Right ventricle myocardium inferior (tissue), 1 donor: ENCODE measurements at regions not wholly inside any gene's neighbourhood (a gene's known extent, or its start where the extent isn't known, plus 50 kb on each side); places are given as distances from the start of the nearest gene placed in this dataset.
A peak's percentile ranks its signal among the peaks of the same experiment; 100 is the strongest.

Source experiments
- ATAC-seq: fragments of 200-7000 bp; cut with Tn5 transposase; one replicate; pipeline ENCODE4 v1.9.1; 2020; ENCODE audit warnings: mild to moderate bottlenecking, moderate library complexity
- DNase-seq: peaks from one replicate; pipeline ENCODE4 v3.0.0; 2021; ENCODE audit errors: missing footprints
- intact Hi-C: fragments of 100-400 bp; cut with DNase I; formaldehyde crosslinking; loops from one replicate; pipeline ENCODE4 v1.11.0; 2022
- donor health status: DM: no; HTN: yes; CAD: no; lungs with severe emphysema.

DNA sequence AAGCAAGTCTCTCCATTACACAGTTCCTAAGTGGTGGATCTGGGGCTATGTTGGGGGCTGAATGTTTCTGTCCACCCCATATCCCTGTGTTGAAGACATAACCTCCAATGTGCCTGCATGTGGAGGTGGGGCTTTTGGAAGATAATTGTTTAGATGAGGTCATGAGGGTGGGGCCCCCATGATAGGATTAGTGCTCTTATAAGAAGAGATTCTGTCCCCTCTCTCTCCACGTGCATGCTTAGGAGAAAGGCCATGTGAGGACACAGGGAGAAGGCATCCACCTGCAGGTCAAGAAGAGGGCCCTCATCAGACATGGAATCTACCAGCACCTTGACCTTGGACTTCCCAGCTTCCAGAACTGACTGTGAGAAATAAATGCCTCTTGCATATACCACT, 231.0 kb upstream of the CHRNA7 start:
- no peak for DNase-seq
- ATAC-seq = peak; percentile 5
- intact Hi-C loops = no loop called here

- intact Hi-C loops = loop anchor here (2.0 kb wide), 1 partner anchor 41 kb away; no protein-coding TSS in a partner anchor
- DNase-seq (no peak), ATAC-seq (peak; percentile 84)
Measured at GRCh38 chr15:31799715-31800321, 230.5 kb upstream of the CHRNA7 start.

GRCh38 chr15:31801152-31801551, 229.2 kb upstream of the CHRNA7 start:
- DNase-seq (no peak), ATAC-seq (peak; percentile 42)
- intact Hi-C loops = loop anchor here (2.0 kb wide), 1 partner anchor 40 kb away; no protein-coding TSS in a partner anchor

DNA sequence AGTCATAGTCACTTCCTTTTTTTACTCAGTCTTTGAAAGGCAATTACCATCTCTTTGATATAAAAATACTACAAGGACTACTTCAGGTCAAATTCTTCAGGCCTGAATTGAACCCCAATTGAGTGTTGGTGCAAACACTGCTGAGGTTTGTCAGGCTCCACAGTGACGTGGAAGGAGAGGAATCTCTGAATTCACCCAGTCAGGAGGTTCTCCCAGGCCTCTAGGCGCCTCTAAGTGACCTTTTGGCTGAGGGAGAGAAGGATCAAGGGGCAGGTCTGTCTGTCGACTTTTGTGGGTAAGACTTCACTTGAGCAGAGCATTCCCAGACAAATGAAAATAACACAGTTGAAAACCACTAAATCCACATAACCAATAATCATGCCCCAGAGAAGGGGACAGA, 227.6 kb upstream of the CHRNA7 start:
- intact Hi-C loops = no loop called here
- ATAC-seq (no peak), DNase-seq (no peak)

- intact Hi-C loops = no loop called here
Measured at GRCh38 chr15:31803388-31803884, 226.9 kb upstream of the CHRNA7 start.

GRCh38 chr15:31805090-31805662, 225.1 kb upstream of the CHRNA7 start:
- DNase-seq (no peak), ATAC-seq (peak; percentile 40)
- intact Hi-C loops = no loop called here

More at GRCh38 chr15:31803388-31803884, 226.9 kb upstream of the CHRNA7 start:
- ATAC-seq (no peak), DNase-seq (no peak)

DNA sequence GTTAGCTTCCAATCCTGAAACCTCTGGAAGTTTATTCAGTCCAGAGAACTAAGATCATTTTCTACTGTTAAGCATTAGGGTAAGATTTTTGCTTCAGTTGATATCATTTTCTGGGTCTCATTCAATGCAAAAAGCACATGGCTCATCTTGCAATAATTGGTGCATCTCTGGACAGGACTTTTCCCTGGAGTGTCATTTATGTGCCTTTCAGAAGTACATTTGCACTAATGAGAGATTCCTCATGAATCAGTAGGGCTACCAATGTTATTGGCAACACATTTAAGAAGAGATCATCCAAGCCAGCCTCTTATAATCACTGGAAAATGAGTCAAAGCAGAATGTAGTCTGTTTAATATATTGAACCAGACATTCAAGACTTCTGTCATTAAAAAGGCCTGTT, 224.2 kb upstream of the CHRNA7 start:
- intact Hi-C loops = no loop called here
- ATAC-seq = no peak

GRCh38 chr15:31811641-31812040, 218.7 kb upstream of the CHRNA7 start:
- no peak for DNase-seq
- intact Hi-C loops = no loop called here

More for the DNA sequence above, 224.2 kb upstream of the CHRNA7 start:
- no peak for DNase-seq

GRCh38 chr15:31814082-31814481, 216.2 kb upstream of the CHRNA7 start:
- no peak for ATAC-seq
- intact Hi-C loops = no loop called here
- no peak for DNase-seq

More at GRCh38 chr15:31811641-31812040, 218.7 kb upstream of the CHRNA7 start:
- ATAC-seq = peak; percentile 88

DNA sequence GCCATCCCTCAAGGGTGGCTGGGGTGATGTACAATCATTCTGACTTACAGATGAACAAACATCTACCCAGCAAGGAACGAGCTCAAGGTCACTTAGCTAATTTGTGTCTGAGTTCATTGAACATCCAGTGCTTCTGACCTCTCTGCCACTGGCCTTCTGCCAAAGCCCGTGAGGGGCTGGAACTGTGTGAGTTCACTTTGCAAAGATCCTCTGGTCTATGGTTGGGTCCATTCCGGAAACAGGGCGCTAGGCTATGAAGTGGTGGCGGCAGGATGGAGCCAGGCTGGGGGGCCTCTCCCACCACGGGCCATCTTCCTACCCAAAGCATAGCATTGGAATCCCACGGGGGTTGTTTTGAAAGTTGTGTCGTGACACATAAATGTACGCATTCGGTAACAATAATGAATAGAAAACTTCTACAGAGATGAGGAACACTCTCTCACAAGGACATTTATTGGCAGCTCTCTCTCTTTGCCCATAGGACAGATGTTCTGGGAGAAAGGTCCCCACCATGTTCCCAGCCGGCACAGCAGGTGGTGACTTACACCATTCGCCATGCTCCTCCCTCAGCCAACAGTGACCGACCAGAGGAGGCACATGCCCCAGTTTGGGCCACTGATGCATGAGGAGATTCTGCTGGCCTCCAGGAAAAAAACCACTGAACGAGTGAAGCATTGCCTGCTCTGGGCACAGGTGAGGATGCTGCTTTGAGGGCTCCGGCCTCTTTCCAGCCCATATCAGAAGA, 214.7 kb upstream of the CHRNA7 start:
- no peak for DNase-seq
- intact Hi-C loops = no loop called here
- ATAC-seq = no peak

DNA sequence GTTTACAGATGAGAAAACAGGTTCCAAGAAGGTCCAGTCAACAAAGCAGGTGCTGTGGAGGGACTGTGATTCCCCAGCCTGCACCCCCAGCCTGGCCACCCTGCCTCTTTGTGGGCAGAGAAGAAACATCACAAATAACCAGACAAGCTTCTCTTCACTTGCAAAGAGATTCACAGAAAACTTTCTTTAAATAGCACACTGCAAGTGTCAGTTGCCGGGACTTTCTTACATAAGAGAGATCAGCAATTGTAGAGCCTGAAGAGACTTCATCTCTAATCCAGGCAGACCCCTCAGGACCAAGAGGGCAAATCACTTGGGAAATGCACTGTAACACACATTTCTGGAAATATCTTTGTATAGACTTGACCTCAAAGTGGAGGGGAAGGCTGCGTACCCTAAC, 207.9 kb upstream of the CHRNA7 start:
- intact Hi-C loops = no loop called here
- ATAC-seq = peak; percentile 37
- no peak for DNase-seq

GRCh38 chr15:31824024-31824423, 206.3 kb upstream of the CHRNA7 start:
- ATAC-seq = no peak
- DNase-seq = no peak
- intact Hi-C loops = no loop called here

GRCh38 chr15:31828594-31828993, 201.7 kb upstream of the CHRNA7 start:
- intact Hi-C loops = no loop called here
- ATAC-seq (no peak), DNase-seq (no peak)

DNA sequence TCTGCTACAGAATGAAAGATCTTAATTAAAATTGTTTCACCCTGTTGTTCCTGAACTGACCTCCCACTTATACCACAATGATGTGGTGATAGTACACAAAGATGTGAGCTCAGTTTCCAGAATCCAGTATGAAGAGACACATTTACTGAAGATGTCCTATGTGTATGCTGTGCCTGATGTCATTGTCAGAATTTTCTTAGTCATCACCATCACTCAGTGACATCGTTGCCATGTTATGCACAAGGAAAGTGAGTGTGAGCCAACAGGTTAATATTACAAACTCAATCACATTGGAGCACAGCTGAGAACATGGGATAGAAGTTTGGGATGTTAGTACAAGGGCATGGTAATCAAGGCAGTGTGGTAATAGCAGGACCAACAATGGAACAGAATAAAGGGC, 199.7 kb upstream of the CHRNA7 start:
- no peak for ATAC-seq
- no peak for DNase-seq
- intact Hi-C loops = no loop called here

DNA sequence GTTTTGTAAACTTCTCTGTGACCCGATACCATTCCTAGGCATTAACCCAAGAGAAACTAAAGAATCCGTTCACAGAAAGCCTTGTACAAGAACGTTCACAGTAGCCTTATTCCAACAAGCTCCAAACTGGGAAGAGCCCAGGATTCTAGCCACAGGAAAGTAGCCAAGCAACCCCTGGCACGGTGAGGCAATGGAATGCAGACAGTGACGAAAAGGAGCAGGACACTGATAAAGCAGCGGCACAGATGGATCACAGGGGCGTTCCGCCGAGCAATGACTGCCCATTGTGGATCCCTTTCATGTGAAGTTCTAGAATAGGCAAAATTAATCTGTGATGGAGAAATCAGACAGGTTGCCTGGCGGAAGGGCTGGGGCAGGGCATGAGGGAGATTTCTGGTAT, 198.7 kb upstream of the CHRNA7 start:
- intact Hi-C loops = no loop called here
- DNase-seq (peak; percentile 68), ATAC-seq (peak; percentile 90)

DNA sequence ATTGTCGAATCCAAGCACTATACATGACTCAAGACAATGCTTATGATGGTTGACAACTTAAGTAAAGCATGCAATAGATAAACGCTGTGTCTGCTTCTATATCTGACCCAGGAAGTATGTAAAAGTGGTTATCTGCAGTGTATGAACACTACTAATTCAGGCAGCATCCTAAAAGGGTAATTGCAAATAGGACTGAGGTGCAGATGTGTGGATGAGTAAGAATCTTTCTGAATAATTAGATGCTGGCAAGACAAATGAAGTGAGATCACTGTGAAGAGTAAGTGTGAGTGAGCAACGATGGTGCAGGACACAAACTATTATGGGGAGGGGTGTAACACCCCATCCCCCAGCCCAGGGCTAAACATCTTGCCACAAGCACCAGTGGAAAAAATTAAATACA, 195.7 kb upstream of the CHRNA7 start:
- ATAC-seq (no peak), DNase-seq (no peak)
- intact Hi-C loops = no loop called here

DNA sequence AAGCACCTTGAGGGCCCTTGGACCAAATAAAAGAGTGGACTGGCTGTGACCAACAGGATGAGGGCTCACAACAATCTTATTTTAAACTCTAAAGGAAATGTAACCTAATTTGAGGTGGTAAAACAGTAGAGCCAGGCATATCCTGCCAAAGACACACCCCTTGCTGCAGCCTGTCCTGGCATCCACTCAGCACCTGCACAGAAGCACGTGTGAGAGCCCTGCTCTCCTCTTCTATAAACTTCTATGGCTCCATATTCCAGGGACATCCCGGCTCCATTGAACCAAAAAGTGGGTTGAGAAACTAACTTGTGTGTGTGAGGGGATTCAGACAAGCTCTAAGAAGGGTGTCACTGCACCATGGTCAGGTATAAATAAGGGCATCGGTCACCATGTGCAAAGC, 190.9 kb upstream of the CHRNA7 start:
- intact Hi-C loops = no loop called here
- no peak for ATAC-seq
- no peak for DNase-seq

GRCh38 chr15:31840849-31841476, 189.4 kb upstream of the CHRNA7 start:
- peak; percentile 92 for ATAC-seq
- intact Hi-C loops = loop anchor here (2.0 kb wide), 1 partner anchor 40 kb away; no protein-coding TSS in a partner anchor
- no peak for DNase-seq

DNA sequence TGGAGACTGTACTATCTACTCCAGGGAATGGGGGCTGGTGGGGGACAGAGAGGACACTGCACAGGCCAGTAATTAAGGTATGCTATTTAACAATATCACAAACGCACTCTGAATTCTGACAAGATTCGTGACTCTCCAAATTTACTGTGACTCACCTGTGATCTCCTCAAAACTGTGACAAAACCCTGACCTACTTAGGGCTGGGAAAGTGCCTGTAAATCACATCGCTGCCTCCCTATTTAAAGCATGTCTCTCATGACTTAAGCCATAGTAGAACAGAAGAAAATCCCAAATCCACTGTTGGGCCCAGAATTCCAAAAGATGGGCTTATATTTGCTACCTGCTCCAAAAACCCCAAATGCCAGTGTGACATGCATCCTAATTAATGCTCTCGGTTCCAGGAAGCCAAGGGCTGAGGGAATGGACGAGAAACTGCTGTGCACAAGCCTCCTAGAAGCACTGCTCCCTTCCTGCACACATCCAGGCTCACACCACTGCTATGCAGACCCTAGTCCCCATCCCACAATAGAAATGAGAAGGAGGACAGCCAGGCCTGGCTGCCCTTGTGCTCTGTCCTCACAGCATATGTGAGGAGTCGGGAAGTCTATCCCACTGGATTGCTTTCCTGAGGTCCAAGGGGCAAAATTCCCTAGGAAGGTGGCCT, 187.7 kb upstream of the CHRNA7 start:
- ATAC-seq = no peak
- intact Hi-C loops = no loop called here

More for the DNA sequence above, 187.7 kb upstream of the CHRNA7 start:
- no peak for DNase-seq
